DLD1 (cell line): ENCODE measurements at regions not wholly inside any gene's neighbourhood (a gene's known extent, or its start where the extent isn't known, plus 50 kb on each side); places are given as distances from the start of the nearest gene placed in this dataset.
"Not testable (repeated sequence)": the region's sequence is repeated elsewhere in the genome, so short reads cannot be mapped to it uniquely, and the experiment has no call there.

Experiments used
- in situ Hi-C: cut with HindIII; loops from 2 replicates; pipeline ENCODE4 v1.10.0; 2017; ENCODE audit warnings: low sequenced_read_pairs

DNA sequence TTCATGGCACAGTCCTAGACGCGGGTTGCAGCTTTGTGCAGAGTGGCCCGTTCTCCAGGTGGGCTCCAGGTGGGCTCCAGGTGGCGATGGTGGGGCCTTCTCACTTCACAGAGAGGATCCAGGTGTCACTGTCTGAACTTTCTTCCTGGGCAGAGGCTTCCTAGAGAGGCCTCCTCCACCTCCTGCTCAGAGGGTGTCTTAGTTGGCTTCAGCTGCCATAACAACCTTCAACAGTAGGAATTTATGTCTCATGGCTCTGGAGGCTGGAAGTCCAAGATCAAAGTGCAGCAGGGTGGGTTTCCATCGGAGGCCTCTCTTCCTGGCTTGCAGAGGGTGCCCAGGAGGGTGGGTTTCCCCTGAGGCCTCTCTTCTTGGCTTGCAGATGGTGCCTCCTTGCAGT, 125.1 kb downstream of the GLRX3 start:
- in situ Hi-C loops: no loop called here

DNA sequence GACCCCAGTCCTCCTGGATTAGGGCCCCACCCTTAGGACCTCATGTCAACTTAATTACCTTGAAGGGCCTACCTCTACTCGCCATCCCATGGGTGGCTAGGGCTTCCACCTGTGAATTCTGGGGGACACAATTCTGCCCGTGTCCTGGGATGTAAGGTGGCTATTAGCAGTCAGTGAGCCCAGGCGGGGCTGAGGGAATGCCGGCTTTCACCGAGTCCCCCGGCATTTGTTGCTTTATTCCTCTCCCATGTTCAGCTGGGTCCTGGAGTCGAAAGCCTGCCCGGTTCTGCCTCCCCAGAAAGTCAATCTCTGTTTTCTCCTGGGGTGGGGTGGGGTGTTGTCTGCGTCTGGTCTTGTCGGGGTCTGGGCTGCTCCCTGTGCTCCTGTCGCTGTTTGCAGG, 125.6 kb downstream of the GLRX3 start:
- in situ Hi-C loops: no loop called here

DNA sequence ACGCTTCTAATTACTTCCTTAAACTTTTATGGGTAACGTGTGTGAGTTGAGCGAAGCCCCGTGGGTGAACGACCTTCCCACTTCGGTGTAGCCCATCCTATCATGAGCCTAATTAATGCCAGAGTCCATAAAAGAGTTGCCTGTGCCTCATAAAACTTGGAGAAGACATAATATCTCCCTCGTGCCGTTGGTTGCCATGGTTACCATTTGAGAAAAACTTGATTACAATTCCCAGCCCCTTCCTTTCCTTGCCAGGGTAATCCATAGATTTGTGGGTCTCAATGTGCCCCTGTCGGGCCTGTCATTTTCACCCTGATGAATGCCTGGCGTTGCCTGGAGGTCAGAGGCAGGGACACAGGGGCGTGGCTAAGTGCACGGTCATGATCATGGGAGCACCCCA, 127.1 kb downstream of the GLRX3 start:
- in situ Hi-C loops: no loop called here

DNA sequence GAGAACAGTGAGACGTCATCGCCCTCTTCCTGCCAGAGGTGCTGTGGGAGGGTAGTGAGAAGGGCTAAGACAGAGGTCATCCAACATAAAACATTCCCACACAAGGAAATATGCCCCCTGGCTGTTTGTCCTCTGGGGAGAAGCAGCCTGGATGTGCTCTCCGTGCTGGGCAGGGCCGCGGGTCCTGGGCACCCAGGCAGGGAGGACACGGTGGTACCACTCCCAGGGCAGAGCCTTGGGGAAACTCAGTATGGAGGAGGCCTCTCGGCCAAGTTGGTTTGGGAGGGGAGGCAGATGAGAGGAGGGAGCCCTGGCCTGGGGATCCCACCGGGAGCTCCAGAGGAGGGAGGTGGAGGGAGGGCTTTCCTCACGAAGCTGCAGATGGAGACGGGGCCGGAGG, 129.4 kb downstream of the GLRX3 start:
- in situ Hi-C loops: no loop called here

DNA sequence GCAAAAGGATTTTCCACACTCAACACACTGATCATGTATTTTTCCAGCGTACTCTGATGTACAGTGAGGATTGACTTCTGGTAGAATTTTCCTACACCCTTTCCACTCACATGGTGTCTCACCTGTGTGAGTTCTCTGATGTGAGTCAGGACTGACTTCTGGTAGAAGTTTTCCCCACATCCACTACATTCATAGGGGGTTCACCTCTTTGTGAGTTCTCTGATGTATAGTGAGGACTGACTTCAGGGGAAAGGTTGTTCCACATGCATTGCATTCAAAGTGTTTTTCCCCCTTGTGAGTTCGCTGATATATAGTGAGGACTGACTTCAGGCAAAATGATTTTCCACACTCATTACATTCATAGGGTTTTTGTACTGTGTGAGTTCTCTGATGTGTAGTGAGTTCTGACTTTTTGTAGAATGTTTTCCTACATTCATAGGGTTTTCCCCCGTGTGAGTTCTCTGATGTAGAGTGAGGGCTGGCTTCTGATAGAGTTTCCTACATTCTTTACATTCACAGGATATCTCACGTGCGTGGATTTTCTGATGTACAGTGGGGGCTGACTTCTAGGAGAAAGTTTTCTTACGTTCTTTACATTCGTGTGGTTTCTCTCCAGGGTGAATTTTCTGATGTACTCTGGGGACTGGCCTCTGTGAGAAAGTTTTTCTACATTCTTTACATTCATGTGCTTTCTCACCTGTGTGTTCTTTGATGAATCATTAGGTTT, 146.5 kb downstream of the GLRX3 start:
- in situ Hi-C loops: no loop called here

DNA sequence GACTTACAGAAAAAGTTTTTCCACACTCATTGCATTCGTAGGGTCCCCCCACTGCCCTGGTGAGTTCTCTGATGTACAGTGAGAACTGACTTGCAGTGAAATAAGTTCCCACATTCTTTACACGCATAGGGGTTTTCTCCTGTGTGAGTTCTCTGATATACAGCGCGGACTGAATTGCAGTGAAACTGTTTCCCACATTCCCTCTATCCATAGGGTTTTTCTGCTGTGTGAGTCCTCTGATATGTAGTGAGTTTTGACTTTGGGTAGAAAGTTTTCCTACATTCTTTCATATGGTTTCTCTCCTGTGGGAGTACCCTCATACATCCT, 147.0 kb downstream of the GLRX3 start:
- in situ Hi-C loops: no loop called here

DNA sequence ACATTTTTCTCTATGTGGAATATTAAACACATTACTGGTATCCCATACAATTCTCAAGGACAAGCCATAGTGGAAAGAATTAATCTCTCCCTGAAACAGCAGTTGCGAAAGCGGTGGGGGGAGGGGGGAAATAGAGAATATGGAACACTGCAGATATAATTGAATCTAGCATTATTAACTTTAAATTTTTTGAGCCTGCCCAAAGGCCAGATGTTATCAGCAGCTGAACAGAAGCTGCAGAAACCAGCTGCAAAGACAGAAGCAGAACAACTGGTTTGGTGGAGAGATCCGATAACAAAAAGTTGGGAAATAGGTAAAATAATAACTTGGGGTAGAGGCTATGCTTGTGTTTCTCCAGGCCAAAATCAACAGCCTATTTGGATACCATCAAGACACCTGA, 159.6 kb downstream of the GLRX3 start:
- in situ Hi-C loops: not testable (repeated sequence)

DNA sequence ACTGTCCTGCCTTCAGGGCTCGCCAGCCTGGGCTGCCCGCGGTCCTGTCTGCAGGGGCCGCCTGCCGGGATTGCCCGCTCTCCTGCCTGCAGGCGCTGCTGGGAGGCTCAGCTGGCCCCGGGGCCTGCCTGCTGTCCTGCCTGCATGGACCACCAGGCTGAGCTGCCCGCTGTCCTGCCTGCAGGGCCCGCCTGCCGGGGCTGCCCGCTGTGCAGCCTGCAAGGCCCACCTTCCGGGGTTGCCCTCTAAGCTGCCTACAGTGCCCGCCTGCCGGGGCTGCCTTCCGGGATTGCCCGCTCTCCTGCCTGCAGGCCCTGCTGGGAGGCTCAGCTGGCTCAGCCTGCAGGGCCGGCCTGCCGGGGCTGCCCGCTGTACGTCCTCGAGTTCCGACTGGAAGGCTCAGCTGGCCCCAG, 164.4 kb downstream of the GLRX3 start:
- in situ Hi-C loops: no loop called here

DNA sequence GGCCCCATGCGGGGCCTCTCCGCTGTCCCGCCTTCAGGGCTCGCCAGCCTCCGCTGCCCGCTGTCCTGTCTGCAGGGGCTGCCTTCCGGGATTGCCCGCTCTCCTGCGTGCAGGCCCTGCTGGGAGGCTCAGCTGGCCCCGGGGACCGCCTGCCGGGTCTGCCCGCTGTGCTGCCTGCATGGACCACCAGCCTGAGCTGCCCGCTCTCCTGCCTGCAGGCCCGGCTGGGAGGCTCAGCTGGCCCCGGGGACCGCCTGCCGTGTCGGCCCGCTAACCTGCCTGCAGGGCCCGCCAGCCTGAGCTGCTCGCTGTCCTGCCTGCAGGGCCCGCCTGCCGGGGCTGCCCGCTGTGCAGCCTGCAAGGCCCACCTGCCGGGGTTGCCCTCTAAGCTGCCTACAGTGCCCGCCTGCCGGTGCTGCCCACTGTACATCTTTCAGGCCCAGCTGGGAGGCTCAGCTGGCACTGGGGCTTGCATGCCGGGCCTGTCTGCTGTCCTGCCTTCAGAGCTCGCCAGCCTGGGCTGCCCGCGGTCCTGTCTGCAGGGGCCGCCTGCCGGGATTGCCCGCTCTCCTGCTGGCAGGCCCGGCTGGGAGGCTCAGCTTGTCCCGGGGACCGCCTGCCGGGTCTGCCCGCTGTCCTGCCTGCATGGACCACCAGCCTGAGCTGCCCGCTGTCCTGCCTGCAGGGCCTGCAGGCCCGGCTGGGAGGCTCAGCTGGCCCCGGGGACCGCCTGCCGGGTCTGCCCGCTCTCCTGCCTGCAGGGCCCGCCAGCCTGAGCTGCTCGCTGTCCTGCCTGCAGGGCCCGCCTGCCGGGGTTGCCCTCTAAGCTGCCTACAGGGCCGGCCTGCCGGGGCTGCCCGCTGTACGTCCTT, 165.1 kb downstream of the GLRX3 start:
- in situ Hi-C loops: no loop called here

DNA sequence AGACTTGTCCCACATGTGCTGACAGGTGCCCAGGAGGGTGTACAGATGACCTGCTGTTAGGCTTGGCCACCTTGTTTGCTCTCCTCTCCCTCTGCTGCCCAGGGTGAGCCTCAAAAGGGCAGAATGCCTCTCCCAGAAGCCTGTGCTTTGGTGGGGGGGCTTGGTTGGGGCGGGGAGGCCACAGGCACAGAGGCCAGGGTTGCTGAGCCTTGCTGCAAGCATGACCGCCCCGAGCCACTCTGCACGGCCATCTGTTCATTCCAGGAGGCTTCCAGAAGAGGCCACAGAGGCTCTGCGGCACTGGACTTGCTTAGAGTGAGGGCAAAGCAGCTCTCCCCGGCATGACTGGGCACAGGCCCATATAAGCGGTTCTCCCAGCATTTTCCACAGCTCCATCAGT, 190.8 kb downstream of the GLRX3 start:
- in situ Hi-C loops: no loop called here

DNA sequence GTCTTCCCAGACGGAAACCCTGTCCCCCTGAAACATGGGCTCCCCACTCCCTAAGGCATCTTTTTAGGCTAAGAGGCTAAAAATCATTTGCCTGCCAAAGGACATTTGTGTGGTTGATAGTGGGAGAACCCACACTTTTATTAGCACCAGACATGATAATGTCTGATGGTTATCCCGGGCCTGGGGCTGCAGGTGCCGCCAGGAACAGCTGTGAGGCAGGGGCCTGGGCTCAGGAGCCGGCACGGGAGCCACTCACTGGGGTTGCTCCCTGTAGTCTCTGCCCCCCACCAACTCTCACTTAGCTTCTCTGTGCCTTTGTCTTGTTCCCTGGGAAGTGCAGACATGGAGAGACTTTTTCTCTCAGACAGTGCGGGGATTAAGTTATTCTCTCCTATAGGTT, 193.6 kb downstream of the GLRX3 start:
- in situ Hi-C loops: no loop called here

DNA sequence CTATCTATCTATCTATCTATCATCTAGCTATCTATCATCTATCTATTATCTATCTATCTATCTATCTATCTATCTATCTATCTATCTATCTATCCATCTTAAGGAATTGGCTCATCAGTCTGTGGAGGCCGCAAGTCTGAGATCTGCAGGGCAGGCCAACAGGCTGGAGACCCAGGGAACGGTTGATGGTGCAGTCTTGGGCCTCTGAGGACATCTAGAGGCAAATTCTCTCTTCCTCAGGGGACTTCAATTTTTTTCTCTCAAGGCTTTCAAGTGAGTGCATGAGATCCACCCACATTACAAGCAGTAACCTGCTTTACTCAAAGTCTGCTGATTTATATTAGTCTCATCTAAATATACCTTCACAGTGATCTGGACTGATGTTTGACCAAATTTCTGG, 197.0 kb downstream of the GLRX3 start:
- in situ Hi-C loops: no loop called here

DNA sequence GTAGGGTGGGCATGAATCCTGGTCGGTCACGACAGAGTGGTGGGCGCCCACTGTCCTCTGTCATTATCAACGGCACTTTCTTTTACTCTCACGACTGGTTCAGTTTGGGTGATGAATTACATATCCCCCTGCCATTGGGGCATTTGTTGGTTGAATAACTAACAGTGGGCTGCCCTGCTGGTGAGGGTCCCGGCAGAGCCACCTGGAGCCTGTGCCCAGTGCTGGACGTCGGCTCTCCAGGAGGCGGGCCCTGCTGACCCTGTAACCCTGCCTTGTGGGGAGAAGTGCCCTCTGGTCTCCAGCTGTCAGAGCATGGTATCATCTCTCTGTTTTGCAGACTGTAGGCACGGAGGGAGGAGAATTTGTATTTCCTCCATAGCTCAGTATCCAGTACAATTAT, 199.1 kb downstream of the GLRX3 start:
- in situ Hi-C loops: no loop called here

DNA sequence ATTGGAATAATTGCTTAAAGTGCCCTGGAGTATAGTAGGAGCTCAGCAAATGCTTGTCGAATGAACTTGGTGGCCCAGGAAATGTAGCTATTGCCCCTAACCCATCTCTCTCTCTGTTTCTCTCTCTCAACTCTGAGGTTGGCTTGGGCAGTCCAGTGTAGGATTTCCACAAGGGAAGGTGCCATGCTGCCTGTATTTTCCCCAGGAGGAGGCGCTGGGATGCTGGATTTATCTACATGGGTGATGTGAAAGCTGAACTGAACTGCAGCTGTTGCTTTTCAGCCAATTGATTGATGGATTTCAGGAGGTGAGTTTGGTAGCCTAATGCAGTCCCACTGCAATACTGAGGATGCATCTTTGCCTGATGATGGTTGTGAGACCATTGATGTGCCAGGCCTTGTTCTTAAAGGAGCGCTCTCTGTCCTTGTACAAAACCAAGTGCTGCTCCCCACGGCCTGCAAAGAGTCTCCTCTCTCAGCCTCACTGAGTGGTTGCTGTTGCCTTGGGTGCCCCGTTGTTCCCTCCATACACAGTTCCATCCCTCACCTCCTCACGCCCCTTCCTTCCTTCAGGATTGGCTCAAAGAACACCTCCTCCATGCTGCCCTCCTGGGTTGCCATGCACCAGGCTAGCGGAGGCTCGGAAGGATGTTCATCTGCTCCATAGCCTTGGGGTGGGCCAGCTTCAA, 200.6 kb downstream of the GLRX3 start:
- in situ Hi-C loops: no loop called here

DNA sequence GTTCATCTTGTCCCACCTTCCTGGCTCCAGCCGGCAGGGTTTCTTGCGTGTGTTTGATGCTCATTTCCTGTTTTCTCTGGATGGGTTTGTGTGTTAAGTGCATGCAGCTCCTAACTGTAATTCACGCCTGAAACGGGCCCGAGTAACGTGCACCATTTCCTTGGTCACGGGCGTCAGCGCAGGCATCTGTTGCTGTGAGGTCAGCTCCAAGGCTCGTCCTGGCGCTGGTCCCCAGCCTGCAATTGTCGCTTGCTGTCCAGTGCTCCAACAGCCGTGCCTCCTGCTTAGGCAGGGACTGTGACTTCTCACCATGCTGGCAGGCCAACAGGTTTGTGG, 201.1 kb downstream of the GLRX3 start:
- in situ Hi-C loops: no loop called here

DNA sequence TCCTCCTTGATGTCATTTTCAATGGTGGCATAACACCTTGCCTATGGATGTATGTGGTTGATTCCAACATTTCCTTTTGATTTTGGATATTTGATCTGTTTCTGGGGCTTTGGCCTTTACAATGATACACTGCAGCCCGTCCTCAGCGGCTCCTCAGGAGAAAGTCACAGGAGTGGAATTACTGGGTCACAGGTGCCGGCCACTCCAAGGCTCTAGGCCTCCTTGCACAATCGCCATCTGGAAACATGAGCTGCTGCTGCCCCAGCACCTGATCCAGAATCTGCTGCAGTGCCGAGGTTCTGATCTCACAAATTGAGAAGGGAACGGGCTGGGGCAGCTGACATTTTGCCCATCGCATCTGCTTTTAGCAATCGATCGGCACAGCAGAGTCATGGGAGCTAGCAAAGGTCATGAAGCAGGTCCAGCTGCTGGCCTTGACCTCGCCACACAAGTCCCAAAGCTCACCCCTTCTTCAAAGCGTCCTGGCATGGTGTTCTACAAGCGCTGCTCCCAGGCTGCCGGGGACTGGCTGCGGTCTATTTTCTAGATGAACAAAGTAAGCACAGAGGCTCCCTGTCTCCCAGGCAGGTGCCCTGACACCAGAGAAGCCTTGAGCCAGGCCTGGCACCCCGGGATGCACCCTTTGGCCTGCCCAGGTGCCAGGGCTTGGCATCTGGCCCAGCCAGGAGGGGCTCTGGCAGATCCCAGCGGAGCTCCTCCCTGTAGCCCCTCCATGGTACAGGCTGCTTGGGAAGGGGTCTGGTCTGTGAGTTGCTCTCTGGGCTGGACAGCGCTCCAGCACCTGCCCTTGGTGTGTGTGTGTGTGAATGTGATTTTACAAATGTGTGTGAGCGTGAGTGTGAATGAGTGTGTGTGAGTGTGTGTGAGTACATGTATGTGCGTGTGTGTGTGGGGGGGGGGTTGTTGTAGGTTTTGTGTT, 201.8 kb downstream of the GLRX3 start:
- in situ Hi-C loops: no loop called here

DNA sequence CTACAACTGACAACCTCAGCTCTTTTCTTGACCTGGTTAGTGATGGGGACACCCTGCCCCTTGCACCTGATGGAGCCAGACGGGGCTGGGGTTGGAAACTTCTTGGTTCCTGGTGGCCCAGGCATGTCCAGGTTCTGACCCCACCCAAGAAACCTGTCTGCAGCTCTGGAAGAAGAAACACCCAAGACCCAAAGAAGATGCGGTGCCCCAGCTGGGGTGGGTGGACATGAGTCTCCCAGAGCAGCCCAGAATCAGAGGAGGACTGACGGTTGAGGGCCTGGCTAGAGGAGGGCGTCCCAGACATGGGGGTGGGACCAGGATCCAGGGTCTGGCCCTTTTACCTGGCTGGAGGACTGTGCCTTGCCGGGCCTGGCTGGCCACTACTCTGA, 202.4 kb downstream of the GLRX3 start:
- in situ Hi-C loops: no loop called here

DNA sequence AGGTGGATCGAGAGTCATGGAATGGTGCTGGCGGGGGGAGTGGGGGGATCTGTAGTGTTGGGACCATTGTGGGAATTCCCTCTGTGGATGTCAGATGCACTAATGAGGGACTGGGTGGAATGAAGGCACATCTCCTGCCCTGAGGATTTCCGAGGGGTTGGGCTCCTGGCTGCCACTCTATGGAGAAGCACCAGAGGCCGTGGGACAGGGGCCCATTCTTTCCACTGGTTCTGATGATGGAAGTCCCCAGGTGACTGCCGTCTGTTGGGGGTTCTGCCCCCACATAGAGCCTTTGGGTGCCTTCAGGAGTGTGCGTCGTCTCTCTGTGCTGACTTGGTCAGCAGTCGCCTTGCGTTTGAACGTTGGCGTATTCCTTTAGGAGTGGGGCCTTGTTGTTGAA, 202.9 kb downstream of the GLRX3 start:
- in situ Hi-C loops: no loop called here

DNA sequence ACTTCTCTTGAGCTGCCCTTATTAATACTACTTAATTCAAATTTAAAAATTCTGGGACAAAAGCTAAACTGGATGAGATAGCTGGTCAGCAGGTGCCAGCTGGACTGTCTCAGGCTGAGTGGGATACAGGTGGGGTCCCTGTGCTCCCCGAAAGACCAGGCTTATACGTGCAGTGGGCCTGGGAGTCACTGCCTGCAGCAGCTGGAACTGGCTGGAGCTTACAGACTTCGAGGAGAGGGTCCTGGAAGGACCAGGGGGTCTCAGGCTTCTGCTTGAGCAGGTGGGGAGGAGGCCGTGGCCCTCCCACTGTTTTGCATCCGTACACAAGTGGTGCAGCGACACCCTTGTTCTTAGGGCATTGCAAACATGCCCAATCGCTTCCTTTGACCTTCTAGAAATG, 203.7 kb downstream of the GLRX3 start:
- in situ Hi-C loops: no loop called here

DNA sequence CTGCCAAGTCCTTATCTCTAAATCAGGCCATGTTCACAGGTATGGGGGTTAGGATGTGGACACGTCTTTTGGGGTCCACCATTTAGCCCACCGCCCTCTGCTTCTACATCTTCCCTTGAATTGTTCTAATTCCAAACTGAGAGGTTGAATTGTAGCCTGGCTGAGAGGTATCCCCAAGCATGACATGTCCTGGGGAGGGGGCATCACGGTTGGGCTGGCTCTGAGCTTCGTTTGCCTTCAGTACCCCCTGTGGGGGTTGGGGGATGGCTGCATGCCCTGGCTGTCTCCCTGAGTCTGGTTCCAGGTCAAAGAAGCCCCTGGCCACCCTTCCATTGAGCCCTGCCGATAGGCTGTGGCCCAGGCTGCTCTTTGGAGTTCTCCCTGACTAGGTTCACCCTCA, 204.6 kb downstream of the GLRX3 start:
- in situ Hi-C loops: no loop called here

DNA sequence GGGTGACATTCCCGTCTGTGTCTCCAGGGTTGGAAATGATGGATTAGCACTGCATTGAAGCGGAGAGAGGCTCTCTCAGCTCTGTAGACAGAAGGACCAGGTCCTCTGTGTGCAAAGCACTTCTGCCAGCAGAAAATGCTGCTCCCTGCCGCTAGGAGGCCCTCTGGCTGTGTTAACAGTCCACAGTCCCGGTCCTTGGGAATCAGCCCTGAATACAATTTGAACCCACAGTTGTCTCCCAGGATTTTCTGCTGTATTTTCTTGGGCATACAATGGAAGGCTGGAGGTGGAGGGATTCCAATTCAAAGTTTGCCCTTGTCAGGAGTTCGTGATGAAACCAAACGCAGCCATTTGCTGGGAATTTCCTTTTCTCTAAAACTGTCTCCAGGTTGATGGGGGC, 205.2 kb downstream of the GLRX3 start:
- in situ Hi-C loops: no loop called here
